GM12873 (cell line): ENCODE measurements at regions not wholly inside any gene's neighbourhood (a gene's known extent, or its start where the extent isn't known, plus 50 kb on each side); places are given as distances from the start of the nearest gene placed in this dataset.

Experiments used
- TF ChIP-seq, protein P1 (sequence below): IDR thresholded peaks from 2 replicates; pipeline ENCODE4 v1.5.1; 2012; ENCODE audit warnings: low read depth, mild to moderate bottlenecking, moderate library complexity, low read length, control low read depth; ENCODE audit not compliant: insufficient read depth; ENCODE audit errors: missing control alignments

DNA sequence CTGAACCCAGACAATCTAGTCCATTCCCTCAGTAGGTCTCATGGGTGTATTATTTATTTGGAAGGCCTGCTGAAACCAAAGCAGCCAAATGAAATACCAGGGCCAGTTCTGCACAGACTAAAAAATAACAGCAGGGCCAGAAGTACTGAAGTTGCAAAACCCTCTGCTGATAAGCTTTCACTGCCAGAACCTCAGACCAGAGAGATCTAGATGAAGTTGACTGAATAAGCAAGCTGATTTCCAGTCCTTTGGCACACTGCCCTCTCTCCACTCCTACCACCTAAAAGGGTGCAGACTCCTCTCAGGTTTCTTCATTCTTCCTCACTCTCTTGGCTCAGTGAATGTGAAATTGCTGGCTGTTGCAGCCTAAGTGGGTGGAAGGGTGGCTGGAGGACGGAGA, 276.7 kb upstream of the KLF3 start:
- TF ChIP-seq, protein P1, sequence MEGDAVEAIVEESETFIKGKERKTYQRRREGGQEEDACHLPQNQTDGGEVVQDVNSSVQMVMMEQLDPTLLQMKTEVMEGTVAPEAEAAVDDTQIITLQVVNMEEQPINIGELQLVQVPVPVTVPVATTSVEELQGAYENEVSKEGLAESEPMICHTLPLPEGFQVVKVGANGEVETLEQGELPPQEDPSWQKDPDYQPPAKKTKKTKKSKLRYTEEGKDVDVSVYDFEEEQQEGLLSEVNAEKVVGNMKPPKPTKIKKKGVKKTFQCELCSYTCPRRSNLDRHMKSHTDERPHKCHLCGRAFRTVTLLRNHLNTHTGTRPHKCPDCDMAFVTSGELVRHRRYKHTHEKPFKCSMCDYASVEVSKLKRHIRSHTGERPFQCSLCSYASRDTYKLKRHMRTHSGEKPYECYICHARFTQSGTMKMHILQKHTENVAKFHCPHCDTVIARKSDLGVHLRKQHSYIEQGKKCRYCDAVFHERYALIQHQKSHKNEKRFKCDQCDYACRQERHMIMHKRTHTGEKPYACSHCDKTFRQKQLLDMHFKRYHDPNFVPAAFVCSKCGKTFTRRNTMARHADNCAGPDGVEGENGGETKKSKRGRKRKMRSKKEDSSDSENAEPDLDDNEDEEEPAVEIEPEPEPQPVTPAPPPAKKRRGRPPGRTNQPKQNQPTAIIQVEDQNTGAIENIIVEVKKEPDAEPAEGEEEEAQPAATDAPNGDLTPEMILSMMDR, result no peak

DNA sequence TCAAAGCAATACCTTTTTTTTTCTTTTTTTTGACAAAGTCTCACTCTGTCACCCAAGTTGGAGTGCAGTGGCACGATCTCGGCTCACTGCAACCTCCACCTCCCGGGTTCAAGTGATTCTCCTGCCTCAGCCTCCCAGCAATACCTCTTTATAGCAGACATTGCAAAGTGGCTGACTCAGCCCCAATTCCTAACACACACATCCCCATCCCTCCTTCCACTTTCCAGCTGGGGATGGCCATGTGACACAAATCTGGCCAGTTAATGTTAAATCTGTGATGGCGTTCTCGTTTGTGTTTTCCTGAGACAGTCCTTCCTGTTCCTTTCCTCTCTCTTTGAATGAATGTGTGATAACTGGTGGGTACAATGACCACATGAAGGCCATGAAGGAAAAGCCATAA, 276.2 kb upstream of the KLF3 start:
- TF ChIP-seq, protein P1, result no peak

DNA sequence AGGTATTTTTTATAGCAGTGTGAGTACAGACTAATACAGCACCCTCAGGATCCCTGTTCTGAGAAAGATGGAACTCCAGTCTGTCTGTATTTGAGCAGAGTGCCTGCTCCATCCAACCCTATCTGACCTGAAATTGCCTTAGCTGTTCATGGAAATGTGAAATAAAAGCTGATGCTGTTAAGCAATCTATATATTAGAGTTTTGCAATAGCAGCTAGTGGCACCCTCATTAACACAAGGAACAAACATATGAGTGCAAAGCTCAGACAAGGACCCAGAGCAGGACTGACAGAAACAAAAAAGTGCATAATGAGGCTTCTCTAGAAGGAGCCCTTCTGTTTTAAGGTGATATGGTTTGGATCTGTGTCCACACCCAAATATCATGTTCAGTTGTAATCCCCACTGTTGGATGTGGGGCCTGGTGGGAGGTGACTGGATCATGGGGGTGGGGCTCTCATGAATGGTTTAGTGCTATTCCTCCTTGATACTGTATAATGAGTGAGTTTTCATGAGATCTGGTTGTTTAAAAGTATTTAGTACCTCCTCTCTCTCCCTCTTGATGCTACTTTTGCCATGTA, 272.9 kb upstream of the KLF3 start:
- TF ChIP-seq, protein P1, result no peak

DNA sequence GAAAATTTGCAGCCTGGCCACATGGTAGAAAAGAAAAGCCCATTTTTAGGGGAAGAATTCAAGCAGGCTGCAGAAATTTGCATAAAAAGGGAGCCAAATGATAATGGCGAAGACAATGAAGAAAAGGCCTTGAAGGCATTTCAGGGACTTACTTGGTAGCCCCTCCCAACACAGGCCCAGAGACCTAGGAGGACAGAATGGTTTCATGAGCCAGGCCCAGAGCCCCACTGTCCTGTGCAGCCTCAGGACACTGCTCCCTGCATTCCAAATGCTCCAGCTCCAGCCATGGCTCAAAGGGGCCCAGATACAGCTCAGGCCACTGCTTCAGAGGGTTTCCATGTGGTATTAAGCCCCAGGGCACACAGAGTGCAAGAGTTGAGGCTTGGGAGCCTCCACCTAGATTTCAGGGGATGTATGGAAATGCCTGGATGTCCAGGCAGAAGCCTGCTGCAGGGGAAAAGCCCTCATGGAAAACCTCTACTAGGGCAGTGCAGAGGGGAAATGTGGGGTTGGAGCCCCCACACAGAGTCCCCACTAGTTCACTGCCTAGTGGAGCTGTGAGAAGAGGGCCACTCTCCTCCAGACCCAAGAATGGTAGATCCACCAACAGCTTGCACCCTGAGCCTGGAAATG, 271.7 kb upstream of the KLF3 start:
- TF ChIP-seq, protein P1, result no peak

DNA sequence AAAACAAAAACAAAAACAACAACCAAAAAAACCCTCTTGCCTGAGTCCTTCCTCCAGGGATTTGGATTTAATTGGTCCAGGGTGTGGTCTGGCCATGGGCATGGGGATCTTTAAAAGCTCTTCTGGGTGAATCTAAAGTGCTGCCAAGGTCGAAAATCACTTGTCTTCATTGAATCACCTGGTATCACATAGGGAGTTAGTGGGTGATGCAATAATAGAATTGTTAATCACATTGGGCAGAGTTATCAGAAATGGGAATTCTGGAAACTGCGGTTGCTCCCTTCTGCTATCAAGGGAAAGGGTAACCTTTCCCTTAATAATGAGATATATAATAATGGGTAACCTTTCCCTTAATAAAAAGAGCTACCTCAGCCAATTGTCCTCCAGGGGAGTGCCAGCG, 267.9 kb upstream of the KLF3 start:
- TF ChIP-seq, protein P1, result no peak

DNA sequence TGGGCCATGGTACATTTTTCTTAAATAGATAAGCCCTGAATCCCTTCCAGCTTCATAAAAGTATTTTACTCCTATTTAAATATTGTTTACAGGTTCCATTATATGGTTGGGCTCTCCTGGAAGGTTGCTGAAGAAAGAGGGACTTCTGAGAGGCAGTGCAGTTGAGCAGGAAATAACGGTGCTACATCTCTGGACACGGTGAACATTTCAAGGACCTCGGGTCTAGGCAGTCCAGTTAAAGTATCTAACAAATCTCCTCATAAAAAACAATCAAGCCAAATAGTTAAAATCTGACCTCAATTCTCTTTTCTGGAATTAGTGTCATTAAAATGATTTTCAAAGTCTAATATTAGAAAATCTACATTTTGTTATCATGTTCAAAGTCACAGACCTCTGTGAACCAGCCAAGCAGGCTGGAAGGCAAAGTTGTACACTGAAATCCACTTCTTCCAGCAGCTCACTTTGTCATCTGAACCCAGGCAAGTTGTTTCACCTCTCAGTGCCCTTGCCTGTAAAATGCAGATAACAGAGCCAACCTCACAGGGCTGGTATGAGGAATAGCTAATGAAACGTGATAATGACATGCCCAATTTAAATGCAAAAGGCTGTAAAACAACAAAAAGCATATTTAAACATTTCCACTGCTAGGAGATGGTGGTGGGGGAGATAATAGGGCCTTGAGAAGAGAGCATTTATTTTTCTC, 267.0 kb upstream of the KLF3 start:
- TF ChIP-seq, protein P1, result no peak

DNA sequence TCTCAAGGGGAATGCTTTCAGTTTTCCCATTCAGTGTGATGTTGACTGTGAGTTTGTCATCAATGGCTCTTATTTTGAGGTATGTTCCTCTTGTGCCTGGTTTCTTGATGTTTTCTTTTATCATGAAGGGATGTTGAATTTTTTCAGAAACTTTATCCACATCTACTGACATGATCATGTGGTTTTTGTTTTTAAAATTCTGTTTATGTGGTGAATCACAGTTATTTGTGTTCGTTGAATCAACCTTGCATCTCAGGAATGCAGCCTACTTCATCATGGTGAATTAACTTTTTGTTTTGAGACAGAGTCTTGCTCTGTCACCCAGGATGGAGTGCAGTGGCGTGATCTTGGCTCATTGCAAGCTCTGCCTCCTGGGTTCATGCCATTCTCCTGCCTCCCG, 263.1 kb upstream of the KLF3 start:
- TF ChIP-seq, protein P1, result no peak
